ENCODE measurements at regions not wholly inside any gene's neighbourhood (a gene's known extent, or its start where the extent isn't known, plus 50 kb on each side); places are given as distances from the start of the nearest gene placed in this dataset.
"Not testable (repeated sequence)": the region's sequence is repeated elsewhere in the genome, so short reads cannot be mapped to it uniquely, and the experiment has no call there.

GRCh38 chrX:53813670-53814440 lies 127.3 kb upstream of the HUWE1 start:
- DNase-seq (ENCODE audit: low read depth), result no peak
- no peak overlapping the region for H3K4me3 ChIP-seq (ENCODE audit: low read depth, low read length)

GRCh38 chrX:53798281-53798680 lies 111.8 kb upstream of the HUWE1 start:
- peak; percentile 4 for DNase-seq (ENCODE audit: low read depth)
- TF ChIP-seq CTCF (IDR thresholded peaks at IDR 0.05; ENCODE audit: insufficient read depth, low read depth, low read length, missing control alignments), result no peak
- H3K4me3 ChIP-seq (ENCODE audit: low read depth, low read length), result no peak overlapping the region

More at GRCh38 chrX:53813670-53814440, 127.3 kb upstream of the HUWE1 start:
- no peak for TF ChIP-seq CTCF (IDR thresholded peaks at IDR 0.05; ENCODE audit: insufficient read depth, low read depth, low read length, missing control alignments)

GRCh38 chrX:53795576-53795975 lies 109.1 kb upstream of the HUWE1 start:
- no peak for TF ChIP-seq CTCF (IDR thresholded peaks at IDR 0.05; ENCODE audit: insufficient read depth, low read depth, low read length, missing control alignments)
- H3K4me3 ChIP-seq (ENCODE audit: low read depth, low read length), result no peak overlapping the region
- DNase-seq (ENCODE audit: low read depth), result no peak

- H3K4me3 ChIP-seq (ENCODE audit: low read depth, low read length), result no peak overlapping the region
- no peak for DNase-seq (ENCODE audit: low read depth)
- no peak for TF ChIP-seq CTCF (IDR thresholded peaks at IDR 0.05; ENCODE audit: insufficient read depth, low read depth, low read length, missing control alignments)
Observed at GRCh38 chrX:53794181-53794580, 107.7 kb upstream of the HUWE1 start.

GRCh38 chrX:53768865-53769264 lies 82.3 kb upstream of the HUWE1 start:
- no peak overlapping the region for H3K4me3 ChIP-seq (ENCODE audit: low read depth, low read length)
- TF ChIP-seq CTCF (IDR thresholded peaks at IDR 0.05; ENCODE audit: insufficient read depth, low read depth, low read length, missing control alignments), result no peak
- no peak for DNase-seq (ENCODE audit: low read depth)

GRCh38 chrX:53768451-53768850 lies 81.9 kb upstream of the HUWE1 start:
- no peak for TF ChIP-seq CTCF (IDR thresholded peaks at IDR 0.05; ENCODE audit: insufficient read depth, low read depth, low read length, missing control alignments)
- DNase-seq (ENCODE audit: low read depth), result no peak

GRCh38 chrX:53767544-53767943 lies 81.0 kb upstream of the HUWE1 start:
- no peak for DNase-seq (ENCODE audit: low read depth)
- no peak for TF ChIP-seq CTCF (IDR thresholded peaks at IDR 0.05; ENCODE audit: insufficient read depth, low read depth, low read length, missing control alignments)
- no peak overlapping the region for H3K4me3 ChIP-seq (ENCODE audit: low read depth, low read length)

More at GRCh38 chrX:53768451-53768850, 81.9 kb upstream of the HUWE1 start:
- H3K4me3 ChIP-seq (ENCODE audit: low read depth, low read length), result no peak overlapping the region

GRCh38 chrX:53757181-53757580 lies 70.7 kb upstream of the HUWE1 start:
- not testable (repeated sequence) for DNase-seq (ENCODE audit: low read depth); H3K4me3 ChIP-seq (ENCODE audit: low read depth, low read length)

Data from GM12865 (cell line).